ENCODE measurements at regions not wholly inside any gene's neighbourhood (a gene's known extent, or its start where the extent isn't known, plus 50 kb on each side); places are given as distances from the start of the nearest gene placed in this dataset.

GRCh38 chr13:112184261-112184660, 117.3 kb downstream of the SOX1 start:
- Histone ChIP-seq H3K27ac (ENCODE audit: low read depth, low read length) (no peak overlapping the region), H2BK12ac (ENCODE audit: low read depth, low read length) (no peak overlapping the region), H2BK120ac (replicated peaks; ENCODE audit: low read depth, low read length) (no peak overlapping the region), H3K4me2 (ENCODE audit: insufficient read depth in 1 of 2, low read depth in 2 of 2, low read length in 2 of 2) (no peak overlapping the region), H4K20me1 (replicated peaks in 1 of 2; ENCODE audit: control insufficient read depth in 1 of 2, insufficient read depth in 2 of 2, low read length in 2 of 2) (no peaks in the 10 kb centered on the region), H3K56ac (replicated peaks; ENCODE audit: insufficient read length, low read depth, low read length) (no peak overlapping the region), H3K9ac (replicated peaks in 1 of 4; ENCODE audit: extremely low read depth in 1 of 4, low read depth in 3 of 4, low read length in 3 of 4) (no peak overlapping the region), H3K36me3 (ENCODE audit: control insufficient read depth in 2 of 4, insufficient read depth in 4 of 4, low read length in 3 of 4) (no peaks in the 10 kb centered on the region), H2AK5ac (ENCODE audit: low read depth, low read length) (no peak overlapping the region), H4K8ac (ENCODE audit: extremely low read depth, insufficient read depth, low read length) (no peak overlapping the region), H3K79me2 (ENCODE audit: control insufficient read depth in 1 of 2, insufficient read depth in 2 of 2, low read length in 2 of 2) (no peaks in the 10 kb centered on the region), H3K23me2 (ENCODE audit: low read depth, low read length) (no peaks in the 10 kb centered on the region), H2AFZ (ENCODE audit: low read length) (no peak overlapping the region), H3K4ac (replicated peaks; ENCODE audit: insufficient read length, low read depth, low read length) (no peak overlapping the region), H3K14ac (ENCODE audit: insufficient read length) (no peak overlapping the region), H2BK5ac (ENCODE audit: low read depth, low read length) (no peak overlapping the region), H3K79me1 (ENCODE audit: low read depth, low read length) (no peaks in the 10 kb centered on the region), H3K9me3 (ENCODE audit: insufficient read depth in 2 of 2, low read depth in 1 of 2, low read length in 1 of 2) (no peaks in the 10 kb centered on the region), H3K4me3 (ENCODE audit: extremely low read depth in 1 of 4, insufficient read depth in 2 of 4, low read depth in 3 of 4, low read length in 4 of 4) (no peak overlapping the region), H4K5ac (ENCODE audit: insufficient read length, low read depth, low read length) (no peak overlapping the region), H3K27me3 (replicated peaks in 1 of 4; ENCODE audit: control insufficient read depth in 3 of 4, extremely low read depth in 1 of 4, insufficient read depth in 3 of 4, low read length in 3 of 4) (no peaks in the 10 kb centered on the region; a peak in 2 of 7 replicates), H3K4me1 (replicated peaks in 1 of 4; ENCODE audit: control insufficient read depth in 3 of 4, insufficient read depth in 4 of 4, low read length in 3 of 4) (peaks cover 0 to 3% (median 0%) of the 10 kb centered on the region in 4 experiments; a peak in 1 of 7 replicates), H4K91ac (replicated peaks; ENCODE audit: insufficient read length, low read length) (no peak overlapping the region), H2BK15ac (ENCODE audit: low read length) (no peak overlapping the region), H2BK20ac (ENCODE audit: low read length) (no peak overlapping the region), H3K23ac (ENCODE audit: insufficient read length) (no peak overlapping the region), H3K18ac (ENCODE audit: extremely low read depth, low read length) (no peak overlapping the region)
- FAIRE-seq (no peak), DNase-seq (ENCODE audit: low read depth in 1 of 2, low spot score in 2 of 2) (no peak)
- CTCF ChIA-PET (ENCODE audit: partially characterized antibody) = interaction anchor here (1.0 to 1.4 kb wide), 3 partner anchors 10 to 121 kb away, joined by 3 to 4 read pairs (median 3); no protein-coding TSS in a partner anchor
- POLR2A ChIA-PET (ENCODE audit: partially characterized antibody) = no interaction called here
- 95% methylated on average over 14 of the region's 14 CpGs; no CpG with 5 or more reads in 1 of the 2 experiments for WGBS, 2 experiments (ENCODE audit: extremely low coverage in 1 of 2, insufficient coverage in 1 of 2, insufficient read length in 1 of 2, insufficient replicate concordance in 2 of 2, low coverage in 1 of 2, low lambda C conversion rate in 2 of 2, missing lambda C conversion rate in 1 of 2)
- TF ChIP-seq SRF (IDR thresholded peaks at IDR 0.05; ENCODE audit: low read depth, low read length) (no peak), POU5F1 (IDR thresholded peaks at IDR 0.05; ENCODE audit: low read depth, low read length) (no peak)
